ENCODE measurements at regions not wholly inside any gene's neighbourhood (a gene's known extent, or its start where the extent isn't known, plus 50 kb on each side); places are given as distances from the start of the nearest gene placed in this dataset.

DNA sequence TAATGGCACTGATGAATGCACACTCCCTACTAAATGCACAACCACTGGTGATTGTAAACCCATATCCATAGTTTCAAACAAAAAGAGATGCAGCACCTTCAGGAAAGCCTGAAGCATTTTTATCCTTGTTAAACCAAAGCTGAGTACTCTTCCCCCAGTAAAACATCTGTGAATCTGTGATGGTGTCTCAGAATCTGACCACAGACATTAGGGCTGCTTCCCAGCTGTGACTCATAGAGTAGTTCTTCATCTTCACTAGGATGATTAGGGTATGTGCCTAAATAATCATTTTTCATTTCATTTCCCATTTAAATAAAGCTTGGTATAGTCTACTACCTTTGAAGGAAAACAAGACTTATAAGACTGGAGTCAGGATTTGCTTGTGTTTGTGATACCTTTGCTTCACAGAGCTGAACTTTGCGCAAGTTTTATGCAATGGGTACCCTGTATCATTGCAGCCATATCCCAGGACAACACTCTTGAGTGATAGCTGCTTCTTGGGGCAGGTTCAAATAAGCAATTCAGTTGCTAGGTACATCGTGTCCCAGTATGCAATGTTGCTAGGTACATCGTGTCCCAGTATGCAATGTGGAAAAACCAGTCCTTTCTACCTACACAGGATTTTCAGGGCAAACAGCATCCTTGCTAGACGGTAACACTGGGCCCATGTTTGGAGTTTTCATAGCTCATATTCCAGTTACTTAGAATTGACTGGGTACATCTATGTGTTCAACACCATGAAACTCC lies 277.1 kb downstream of the IRS2 start:
- TF ChIP-seq, protein P1, sequence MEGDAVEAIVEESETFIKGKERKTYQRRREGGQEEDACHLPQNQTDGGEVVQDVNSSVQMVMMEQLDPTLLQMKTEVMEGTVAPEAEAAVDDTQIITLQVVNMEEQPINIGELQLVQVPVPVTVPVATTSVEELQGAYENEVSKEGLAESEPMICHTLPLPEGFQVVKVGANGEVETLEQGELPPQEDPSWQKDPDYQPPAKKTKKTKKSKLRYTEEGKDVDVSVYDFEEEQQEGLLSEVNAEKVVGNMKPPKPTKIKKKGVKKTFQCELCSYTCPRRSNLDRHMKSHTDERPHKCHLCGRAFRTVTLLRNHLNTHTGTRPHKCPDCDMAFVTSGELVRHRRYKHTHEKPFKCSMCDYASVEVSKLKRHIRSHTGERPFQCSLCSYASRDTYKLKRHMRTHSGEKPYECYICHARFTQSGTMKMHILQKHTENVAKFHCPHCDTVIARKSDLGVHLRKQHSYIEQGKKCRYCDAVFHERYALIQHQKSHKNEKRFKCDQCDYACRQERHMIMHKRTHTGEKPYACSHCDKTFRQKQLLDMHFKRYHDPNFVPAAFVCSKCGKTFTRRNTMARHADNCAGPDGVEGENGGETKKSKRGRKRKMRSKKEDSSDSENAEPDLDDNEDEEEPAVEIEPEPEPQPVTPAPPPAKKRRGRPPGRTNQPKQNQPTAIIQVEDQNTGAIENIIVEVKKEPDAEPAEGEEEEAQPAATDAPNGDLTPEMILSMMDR (conservative IDR thresholded peaks at IDR 0.05 in 1 of 2, IDR thresholded peaks at IDR 0.05 in 1 of 2; ENCODE audit: extremely low read depth in 1 of 2, insufficient read depth in 1 of 2, low read depth in 1 of 2, low read length in 2 of 2): no peak
- no peak for TF ChIP-seq EZH2 (IDR thresholded peaks at IDR 0.05; ENCODE audit: borderline replicate concordance, low read length)

Measured in mammary epithelial cell (primary cell).